Putamen (tissue), 1 donor: ENCODE measurements at regions not wholly inside any gene's neighbourhood (a gene's known extent, or its start where the extent isn't known, plus 50 kb on each side); places are given as distances from the start of the nearest gene placed in this dataset.
"Not testable (repeated sequence)": the region's sequence is repeated elsewhere in the genome, so short reads cannot be mapped to it uniquely, and the experiment has no call there.

Source experiments
- DNase-seq: peaks from one replicate; pipeline ENCODE4 v3.0.0-alpha.2; 2016; ENCODE audit warnings: low spot score

DNA sequence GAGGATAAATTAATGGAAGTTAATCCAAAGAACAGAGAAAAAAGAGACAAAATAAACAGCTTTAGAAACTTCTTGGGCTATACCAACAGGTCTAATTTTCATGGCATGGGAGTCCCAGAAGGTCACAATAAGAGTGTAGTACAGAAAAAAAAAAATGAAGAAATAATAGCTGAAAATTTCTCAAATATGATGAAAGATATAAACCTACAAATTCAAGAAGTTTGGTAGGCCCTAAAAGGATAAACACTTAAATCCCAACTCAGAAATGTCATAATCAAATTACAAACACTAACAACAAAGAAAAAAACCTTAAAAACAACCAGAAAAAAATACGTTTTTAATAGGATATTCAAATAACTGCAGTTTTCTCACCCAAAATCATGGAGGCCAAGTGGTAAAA is 229.3 kb upstream of the ZEB2 start:
- no peak for DNase-seq

DNA sequence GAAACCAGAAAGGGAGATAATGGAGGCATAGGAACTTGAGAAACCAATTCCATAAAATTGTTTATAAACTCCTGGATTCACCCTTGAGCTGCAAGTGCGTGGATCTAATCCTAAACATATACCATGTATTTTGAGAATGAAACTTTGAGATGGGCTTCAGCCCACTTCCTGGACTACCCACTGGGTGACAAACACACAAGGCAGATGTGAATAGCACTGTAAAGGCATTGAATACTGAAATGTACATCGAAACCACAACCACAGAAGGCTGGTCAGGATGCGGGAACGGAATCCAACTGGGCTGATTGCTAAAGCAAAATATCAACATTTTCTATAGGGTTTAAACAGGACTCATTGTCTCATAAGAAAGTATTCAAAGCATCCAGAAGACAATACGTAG is 228.5 kb upstream of the ZEB2 start:
- no peak for DNase-seq

DNA sequence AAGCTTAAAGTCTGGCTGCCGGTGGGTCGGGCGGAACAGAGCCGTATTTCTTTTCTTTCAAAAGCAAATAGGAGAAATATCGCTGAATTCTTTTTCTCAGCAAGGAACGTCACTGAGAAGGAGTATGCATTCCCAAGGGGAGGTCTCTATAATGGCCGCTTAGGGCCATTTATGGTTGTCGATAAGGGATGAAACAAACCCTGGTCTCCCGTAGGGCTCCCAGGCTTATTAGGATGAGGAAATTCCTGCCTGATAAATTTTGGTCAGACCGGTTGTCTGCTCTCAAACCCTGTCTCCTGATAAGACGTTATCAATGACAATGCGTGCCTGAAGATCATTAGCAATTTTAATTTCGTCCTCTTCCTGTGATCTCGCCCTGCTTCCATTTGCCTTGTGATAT is 227.7 kb upstream of the ZEB2 start:
- no peak for DNase-seq

- DNase-seq, result no peak
These were observed 225.5 kb upstream of the ZEB2 start for GRCh38 chr2:144745424-144745823.

- DNase-seq, result no peak
These were observed 218.8 kb upstream of the ZEB2 start for GRCh38 chr2:144738749-144739148.

GRCh38 chr2:144730711-144731110 is 210.8 kb upstream of the ZEB2 start:
- no peak for DNase-seq

GRCh38 chr2:144724460-144724859 is 204.5 kb upstream of the ZEB2 start:
- not testable (repeated sequence) for DNase-seq

DNA sequence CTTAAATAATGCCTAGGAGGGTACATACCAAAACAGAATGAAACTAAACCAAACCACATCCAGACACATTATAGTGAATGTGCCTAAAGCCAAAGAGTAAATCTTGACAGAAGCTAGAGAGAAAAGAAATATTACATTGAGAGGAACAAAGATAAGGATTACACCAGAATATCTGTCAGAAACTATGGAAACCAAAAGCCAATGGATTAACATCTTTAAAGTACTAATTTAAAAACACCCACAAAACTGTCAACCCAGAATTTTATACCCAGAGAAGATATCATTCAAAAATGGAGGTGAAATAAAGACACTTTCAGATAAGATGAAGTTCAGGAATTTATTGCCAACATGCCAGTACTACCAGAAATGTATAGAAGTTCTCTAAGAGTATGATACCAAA is 198.5 kb upstream of the ZEB2 start:
- no peak for DNase-seq

- no peak for DNase-seq
These were observed 196.1 kb upstream of the ZEB2 start for GRCh38 chr2:144715992-144716391.

- no peak for DNase-seq
These were observed 193.5 kb upstream of the ZEB2 start for GRCh38 chr2:144713410-144713809.

DNA sequence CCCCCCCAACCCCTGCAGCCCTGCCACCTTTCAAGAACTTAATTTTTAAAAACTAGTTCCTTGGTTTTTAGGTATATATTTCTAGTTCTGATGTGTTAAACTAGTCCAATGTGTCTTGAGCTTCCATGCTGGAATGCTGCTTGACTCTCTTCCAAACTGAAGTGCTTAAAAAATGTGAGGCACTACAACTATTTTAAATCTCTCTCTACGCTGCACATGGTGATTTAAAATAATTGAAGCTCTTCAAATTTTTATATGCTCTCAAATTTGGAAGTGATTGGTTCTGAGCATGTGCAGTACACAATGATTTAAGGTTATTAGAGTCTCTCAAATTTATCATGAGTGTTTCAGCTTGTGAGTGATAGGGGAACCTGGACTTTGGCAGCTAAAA is 192.6 kb upstream of the ZEB2 start:
- no peak for DNase-seq

- DNase-seq, result no peak
These were observed 192.0 kb upstream of the ZEB2 start for GRCh38 chr2:144711630-144712549.

DNA sequence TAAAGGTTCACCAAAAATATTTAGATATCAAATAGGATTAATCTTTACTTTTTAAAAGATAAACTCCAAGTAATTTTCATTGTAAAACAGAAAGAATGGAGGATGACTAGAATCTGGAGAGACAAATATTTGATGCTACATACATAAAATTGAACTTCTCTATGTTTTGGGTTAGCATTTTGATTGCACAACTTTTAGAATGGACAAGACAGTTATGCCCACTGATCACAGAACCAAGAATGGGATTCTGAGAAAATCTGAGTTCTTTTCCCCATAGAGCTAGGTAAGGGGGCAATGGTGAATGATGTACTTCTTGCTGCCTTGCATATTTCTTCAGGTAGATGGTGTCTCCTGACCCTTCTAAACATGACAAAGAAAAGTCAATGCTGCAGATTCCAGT is 191.2 kb upstream of the ZEB2 start:
- no peak for DNase-seq

GRCh38 chr2:144708626-144709025 is 188.7 kb upstream of the ZEB2 start:
- peak; percentile 94 for DNase-seq

DNA sequence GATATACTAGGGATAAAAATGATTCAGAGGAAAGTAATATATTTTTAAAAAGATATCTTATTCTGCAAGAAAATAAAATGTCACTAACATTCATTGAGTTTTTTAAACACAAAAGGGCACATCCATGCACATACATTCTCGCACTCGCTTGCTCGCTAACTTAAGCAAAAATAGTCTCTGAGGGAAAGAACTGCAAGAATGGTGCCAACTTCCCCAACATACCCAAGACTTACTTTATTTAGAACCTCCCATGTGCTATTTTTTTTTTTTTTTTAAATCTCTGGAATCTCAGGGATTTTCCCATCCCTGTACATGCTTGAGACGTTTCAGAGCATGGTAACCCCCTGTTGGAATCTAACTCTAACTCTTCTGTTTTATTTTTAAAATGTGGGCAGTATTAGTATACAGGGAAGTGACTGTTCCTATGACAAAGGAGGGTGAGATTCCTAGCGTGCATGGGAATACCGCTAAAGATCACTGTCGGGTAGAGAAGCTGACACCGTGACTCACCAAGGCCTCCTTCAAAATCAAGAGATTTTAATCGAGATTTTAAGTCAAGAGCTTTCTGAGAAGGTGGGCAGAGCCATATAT is 187.9 kb upstream of the ZEB2 start:
- no peak for DNase-seq

DNA sequence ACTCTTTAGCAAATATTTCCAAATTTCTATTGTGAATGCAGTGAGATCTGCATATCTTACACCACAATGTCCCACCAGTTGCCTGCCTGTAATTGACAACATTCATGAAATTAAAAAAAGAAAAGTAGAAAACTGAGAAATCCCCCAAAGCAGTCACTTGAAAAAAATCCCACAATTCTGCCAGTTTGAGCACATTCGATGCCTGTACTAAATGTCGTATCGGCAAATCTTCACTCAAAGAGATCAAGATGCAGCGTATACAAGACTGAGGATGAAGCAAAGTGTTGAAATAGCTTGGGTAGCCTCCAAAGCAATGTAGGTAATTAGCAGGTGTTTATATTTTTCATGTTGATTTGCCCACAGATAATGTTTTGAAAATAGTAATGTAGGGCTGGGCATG is 186.7 kb upstream of the ZEB2 start:
- no peak for DNase-seq

GRCh38 chr2:144705328-144706245 is 185.7 kb upstream of the ZEB2 start:
- no peak for DNase-seq

DNA sequence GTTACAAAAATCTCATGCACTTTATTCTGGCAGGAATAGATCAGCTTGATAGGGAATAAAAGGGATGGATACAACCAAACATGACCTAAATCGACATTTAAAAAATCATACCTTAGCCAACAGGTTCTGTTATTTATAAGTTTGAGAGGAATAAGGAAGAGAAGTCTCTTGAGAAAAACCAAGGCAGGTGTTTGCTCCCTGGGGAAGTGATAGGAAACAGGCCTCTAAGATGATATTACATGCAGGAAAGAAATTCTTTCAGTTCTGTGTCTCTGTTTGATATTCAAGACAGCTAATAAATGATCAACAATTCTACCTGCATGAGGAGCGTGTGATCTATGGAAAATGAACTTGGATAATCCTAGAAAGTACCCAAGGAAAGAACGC is 184.8 kb upstream of the ZEB2 start:
- no peak for DNase-seq

DNA sequence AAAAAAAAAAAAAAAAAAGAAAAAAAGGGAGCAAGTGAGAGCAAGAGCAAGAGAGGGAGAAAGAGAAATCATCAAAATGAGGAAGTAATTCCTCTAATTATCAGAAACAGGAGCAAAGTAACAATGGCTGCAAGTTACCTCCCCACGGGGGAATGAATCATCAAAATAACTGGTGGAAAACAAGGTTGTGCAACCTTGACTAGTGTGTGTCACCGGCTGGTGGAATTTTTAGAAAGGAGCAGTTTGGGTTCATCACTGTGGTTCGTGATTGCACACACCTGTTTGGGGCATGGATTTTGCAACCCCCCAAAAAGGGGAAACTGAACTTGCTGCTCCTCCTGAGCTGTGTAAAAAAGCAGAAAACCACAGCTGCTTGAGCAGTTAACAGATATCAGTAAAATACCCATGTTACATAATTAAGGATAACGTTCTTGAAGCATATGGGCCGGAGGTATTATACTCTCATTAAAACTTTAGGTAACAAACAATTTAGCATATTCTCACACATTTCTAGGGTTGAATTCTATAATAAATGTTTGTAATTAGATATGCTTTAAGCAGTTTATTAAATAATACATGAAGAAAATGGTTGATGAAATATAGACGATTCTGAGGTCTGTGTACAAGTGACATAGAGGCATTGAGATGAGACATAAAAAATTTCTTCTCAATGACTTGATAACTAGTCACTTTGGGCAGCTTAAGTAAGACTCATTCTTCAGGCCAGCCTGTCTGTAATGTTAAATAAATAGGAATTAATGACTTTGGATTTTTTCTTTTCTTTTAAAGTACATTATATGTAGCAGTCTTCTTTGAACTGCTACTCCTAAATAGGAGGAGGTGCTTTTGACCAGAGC is 184.2 kb upstream of the ZEB2 start:
- DNase-seq, result no peak

GRCh38 chr2:144702051-144702450 is 182.1 kb upstream of the ZEB2 start:
- no peak for DNase-seq

DNA sequence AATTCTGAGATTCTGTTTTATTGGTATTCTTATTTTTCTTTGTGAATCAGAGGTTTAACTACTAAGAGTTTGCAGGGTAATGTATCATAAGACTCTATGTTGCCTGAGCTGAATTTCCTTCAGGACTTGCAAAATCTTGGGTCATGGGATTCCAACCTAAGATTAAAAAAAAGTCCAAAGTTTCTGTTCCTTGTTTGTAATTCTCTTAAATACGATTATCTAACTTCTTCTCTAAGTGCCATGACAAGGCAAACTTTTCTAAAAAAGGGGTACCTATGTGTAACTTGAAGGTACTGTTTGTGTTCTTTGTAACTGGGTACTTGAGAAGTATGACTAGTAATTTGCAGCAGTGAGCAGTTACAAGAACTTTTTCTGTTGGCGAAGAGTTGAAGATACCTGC is 181.3 kb upstream of the ZEB2 start:
- DNase-seq, result no peak

DNA sequence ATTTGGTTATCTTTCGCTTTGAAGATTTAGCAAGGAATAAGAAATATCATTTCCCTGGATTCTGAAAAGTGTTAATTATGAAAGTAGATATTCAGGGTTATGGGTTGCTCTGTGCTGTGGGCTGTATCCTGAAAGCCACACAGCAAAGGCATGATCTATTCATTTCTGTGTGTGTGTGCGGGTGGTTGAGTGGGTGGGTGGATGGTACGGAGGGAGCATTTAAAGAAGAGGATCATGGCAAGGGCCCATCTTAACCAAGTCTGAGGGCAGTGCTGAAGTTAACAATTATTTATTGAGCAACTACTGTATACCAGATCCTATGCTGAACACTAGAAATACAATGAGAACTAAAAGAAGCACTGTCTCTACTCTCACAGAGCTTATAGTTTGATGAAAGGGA is 178.2 kb upstream of the ZEB2 start:
- DNase-seq, result no peak
